Stimulated activated CD4-positive, alpha-beta T cell treated with anti-CD3 and anti-CD28 coated beads, Interleukin-2, amount 100 ng/mL, for 24 hours (primary cell): ENCODE measurements at regions not wholly inside any gene's neighbourhood (a gene's known extent, or its start where the extent isn't known, plus 50 kb on each side); places are given as distances from the start of the nearest gene placed in this dataset.

Experiments
- DNase-seq, 2 donors: peaks; one replicate each; pipeline ENCODE4 v3.0.0-alpha.2; 2020

GRCh38 chr1:50289495-50289894 lies 133.7 kb downstream of the DMRTA2 start:
- no peak for DNase-seq

GRCh38 chr1:50285994-50286393 lies 137.2 kb downstream of the DMRTA2 start:
- DNase-seq, result no peak

- DNase-seq, result peak in 1 of 2 donors; percentile 4
Observed at GRCh38 chr1:50279622-50280330, 143.5 kb downstream of the DMRTA2 start.

- DNase-seq, result no peak
Observed at GRCh38 chr1:50278961-50279360, 144.3 kb downstream of the DMRTA2 start.

- no peak for DNase-seq
Observed at GRCh38 chr1:50278410-50278809, 144.8 kb downstream of the DMRTA2 start.

GRCh38 chr1:50275566-50275965 lies 147.7 kb downstream of the DMRTA2 start:
- DNase-seq, result no peak

GRCh38 chr1:50272912-50273311 lies 150.3 kb downstream of the DMRTA2 start:
- DNase-seq, result no peak

GRCh38 chr1:50271968-50272578 lies 151.2 kb downstream of the DMRTA2 start:
- DNase-seq, result peak; percentile 21 to 44

- DNase-seq, result no peak
Observed at GRCh38 chr1:50271337-50271736, 151.9 kb downstream of the DMRTA2 start.

- no peak for DNase-seq
Observed at GRCh38 chr1:50270926-50271325, 152.3 kb downstream of the DMRTA2 start.

- DNase-seq, result no peak
Observed at GRCh38 chr1:50268049-50268448, 155.2 kb downstream of the DMRTA2 start.

- DNase-seq, result no peak
Observed at GRCh38 chr1:50266509-50266908, 156.7 kb downstream of the DMRTA2 start.

- no peak for DNase-seq
Observed at GRCh38 chr1:50265790-50266314, 157.1 kb downstream of the ELAVL4 start.

- no peak for DNase-seq
Observed at GRCh38 chr1:50264590-50264989, 155.9 kb downstream of the ELAVL4 start.

- no peak for DNase-seq
Observed at GRCh38 chr1:50262436-50262835, 153.7 kb downstream of the ELAVL4 start.

GRCh38 chr1:50261951-50262350 lies 153.2 kb downstream of the ELAVL4 start:
- DNase-seq, result no peak

- DNase-seq, result no peak
Observed at GRCh38 chr1:50257940-50258685, 149.4 kb downstream of the ELAVL4 start.

GRCh38 chr1:50257029-50257428 lies 148.3 kb downstream of the ELAVL4 start:
- DNase-seq, result no peak
